GM12891 (cell line): ENCODE measurements at regions not wholly inside any gene's neighbourhood (a gene's known extent, or its start where the extent isn't known, plus 50 kb on each side); places are given as distances from the start of the nearest gene placed in this dataset.

ENCODE experiments used
- PAX5 ChIP-seq: IDR thresholded peaks from 2 replicates; pipeline ENCODE4 v1.6.1; 2011; ENCODE audit warnings: low read length, moderate library complexity, mild to moderate bottlenecking; ENCODE audit not compliant: insufficient read depth, severe bottlenecking
- POLR2A ChIP-seq: IDR thresholded peaks from 2 replicates; pipeline ENCODE4 v1.6.1; 2011; ENCODE audit warnings: low read depth, low read length, control low read depth
- POLR2AphosphoS5 ChIP-seq: IDR thresholded peaks from 2 replicates; pipeline ENCODE4 v1.6.1; 2011; ENCODE audit warnings: low read depth, low read length, control low read depth
- SPI1 ChIP-seq: IDR thresholded peaks from 2 replicates; pipeline ENCODE4 v1.6.1; 2011; ENCODE audit warnings: low read depth, low read length, control low read depth
- TAF1 ChIP-seq: IDR thresholded peaks from 2 replicates; pipeline ENCODE4 v1.6.1; 2011; ENCODE audit warnings: low read depth, low read length, control low read depth

- no peak for TF ChIP-seq POLR2AphosphoS5
- TF ChIP-seq POLR2A: no peak
- no peak for TF ChIP-seq PAX5
- no peak for TF ChIP-seq TAF1
- no peak for TF ChIP-seq SPI1
These were observed 432.6 kb downstream of the CYLC2 start for GRCh38 chr9:103427696-103428095.
